ENCODE measurements at regions not wholly inside any gene's neighbourhood (a gene's known extent, or its start where the extent isn't known, plus 50 kb on each side); places are given as distances from the start of the nearest gene placed in this dataset.
A peak's percentile ranks its signal among the peaks of the same experiment; 100 is the strongest.

DNA sequence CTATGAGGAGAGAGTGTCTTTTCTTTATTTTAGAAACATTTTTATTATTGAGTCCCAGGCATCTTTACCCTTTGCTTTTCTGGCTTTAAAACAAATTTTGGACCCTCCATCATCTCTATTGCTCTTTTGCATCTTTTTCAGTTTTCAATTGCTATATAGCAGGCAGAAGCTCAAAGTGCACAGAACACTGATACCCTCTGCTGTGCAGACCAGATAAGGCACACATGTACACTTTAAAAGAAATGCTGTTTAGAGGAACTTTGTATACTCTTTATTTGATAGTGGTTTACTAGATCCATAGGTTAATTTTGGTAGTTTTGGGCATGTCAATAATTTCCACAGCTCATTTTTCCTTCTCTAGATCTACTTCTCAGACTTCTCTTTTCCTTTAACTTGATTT lies 324.2 kb downstream of the SH2D4B start:
- H3K9ac ChIP-seq (ENCODE audit: insufficient read depth, low read depth, low read length): no peak overlapping the region
- no peaks in the 10 kb centered on the region for H3K9me3 ChIP-seq (ENCODE audit: low read length)
- intact Hi-C loops (cut with micrococcal nuclease; ENCODE audit: unreplicated experiment): no loop called here
- in situ Hi-C loops (cut with HindIII; ENCODE audit: extremely low pct_ligation_motif_present, low pct_unique_long_range_greater_than_20kb): no loop called here
- H3K4me2 ChIP-seq (ENCODE audit: low read depth, low read length): no peak overlapping the region
- TF ChIP-seq, protein P1, sequence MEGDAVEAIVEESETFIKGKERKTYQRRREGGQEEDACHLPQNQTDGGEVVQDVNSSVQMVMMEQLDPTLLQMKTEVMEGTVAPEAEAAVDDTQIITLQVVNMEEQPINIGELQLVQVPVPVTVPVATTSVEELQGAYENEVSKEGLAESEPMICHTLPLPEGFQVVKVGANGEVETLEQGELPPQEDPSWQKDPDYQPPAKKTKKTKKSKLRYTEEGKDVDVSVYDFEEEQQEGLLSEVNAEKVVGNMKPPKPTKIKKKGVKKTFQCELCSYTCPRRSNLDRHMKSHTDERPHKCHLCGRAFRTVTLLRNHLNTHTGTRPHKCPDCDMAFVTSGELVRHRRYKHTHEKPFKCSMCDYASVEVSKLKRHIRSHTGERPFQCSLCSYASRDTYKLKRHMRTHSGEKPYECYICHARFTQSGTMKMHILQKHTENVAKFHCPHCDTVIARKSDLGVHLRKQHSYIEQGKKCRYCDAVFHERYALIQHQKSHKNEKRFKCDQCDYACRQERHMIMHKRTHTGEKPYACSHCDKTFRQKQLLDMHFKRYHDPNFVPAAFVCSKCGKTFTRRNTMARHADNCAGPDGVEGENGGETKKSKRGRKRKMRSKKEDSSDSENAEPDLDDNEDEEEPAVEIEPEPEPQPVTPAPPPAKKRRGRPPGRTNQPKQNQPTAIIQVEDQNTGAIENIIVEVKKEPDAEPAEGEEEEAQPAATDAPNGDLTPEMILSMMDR (CRISPR knock-in tag; IDR thresholded peaks at IDR 0.05): 0 out of 2 replicates have a peak, but pooled peaks have one; percentile 11
- TF ChIP-seq, protein P2, sequence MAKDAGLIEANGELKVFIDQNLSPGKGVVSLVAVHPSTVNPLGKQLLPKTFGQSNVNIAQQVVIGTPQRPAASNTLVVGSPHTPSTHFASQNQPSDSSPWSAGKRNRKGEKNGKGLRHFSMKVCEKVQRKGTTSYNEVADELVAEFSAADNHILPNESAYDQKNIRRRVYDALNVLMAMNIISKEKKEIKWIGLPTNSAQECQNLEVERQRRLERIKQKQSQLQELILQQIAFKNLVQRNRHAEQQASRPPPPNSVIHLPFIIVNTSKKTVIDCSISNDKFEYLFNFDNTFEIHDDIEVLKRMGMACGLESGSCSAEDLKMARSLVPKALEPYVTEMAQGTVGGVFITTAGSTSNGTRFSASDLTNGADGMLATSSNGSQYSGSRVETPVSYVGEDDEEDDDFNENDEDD (CRISPR knock-in tag; IDR thresholded peaks at IDR 0.05; ENCODE audit: borderline replicate concordance): no peak
- no peak for TF ChIP-seq ZNF383 (CRISPR knock-in tag; IDR thresholded peaks at IDR 0.05; ENCODE audit: borderline replicate concordance)
- H3K4me3 ChIP-seq (replicated peaks in 1 of 3; ENCODE audit: insufficient read depth in 1 of 3, low read depth in 2 of 3, low read length in 3 of 3): no peak overlapping the region
- DNase-seq (ENCODE audit: low spot score) (no peak), ATAC-seq (no peak; the same call in 2 of the 3 replicates), FAIRE-seq (no peak)
- CTCF ChIA-PET (ENCODE audit: low intra/inter-chr PET ratio, low total read pairs): no interaction called here
- no peaks in the 10 kb centered on the region for H3K36me3 ChIP-seq (replicated peaks in 1 of 2; ENCODE audit: control insufficient read depth in 1 of 2, insufficient read depth in 2 of 2, low read length in 2 of 2)
- BruUV-seq (replicated peaks): no TSS peak
- no peaks in the 10 kb centered on the region for H3K79me2 ChIP-seq (ENCODE audit: insufficient read depth, low read length)
- H4K20me1 ChIP-seq (ENCODE audit: insufficient read depth, low read length): no peaks in the 10 kb centered on the region
- H3K4me1 ChIP-seq (ENCODE audit: insufficient read depth, low read length): no peaks in the 10 kb centered on the region
- no peaks in the 10 kb centered on the region for H3K27me3 ChIP-seq (ENCODE audit: control insufficient read depth in 1 of 2, insufficient read depth in 2 of 2, low read length in 2 of 2)
- POLR2A ChIA-PET: no interaction called here
- H3K27ac ChIP-seq (ENCODE audit: extremely low read length, insufficient read depth, low read length): no peak overlapping the region
- no peak overlapping the region for H2AFZ ChIP-seq (ENCODE audit: low read length)

DNA sequence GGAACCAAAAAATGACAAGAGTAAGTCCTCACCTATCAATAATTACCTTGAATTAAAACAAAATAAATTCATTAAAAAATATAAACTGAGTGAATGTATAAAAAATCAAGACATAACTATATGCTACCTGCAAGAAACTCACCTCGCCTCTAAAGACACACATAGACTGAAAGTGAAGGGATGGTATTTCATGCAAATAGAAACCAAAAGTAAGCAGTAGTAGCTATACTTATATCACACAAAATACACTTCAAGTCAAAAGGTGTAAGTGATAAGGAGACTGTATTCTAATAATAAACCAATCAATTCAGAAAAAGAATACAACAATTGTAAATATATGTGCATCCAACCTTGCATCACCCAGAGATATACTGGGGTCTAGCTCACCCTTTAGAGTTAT lies 332.6 kb downstream of the SH2D4B start:
- BruUV-seq (replicated peaks): no TSS peak
- no peak overlapping the region for H3K27ac ChIP-seq (ENCODE audit: extremely low read length, insufficient read depth, low read length)
- DNase-seq (ENCODE audit: low spot score): no peak
- no peak overlapping the region for H2AFZ ChIP-seq (ENCODE audit: low read length)
- H3K4me2 ChIP-seq (ENCODE audit: low read depth, low read length): no peak overlapping the region
- ATAC-seq: no peak
- H3K27me3 ChIP-seq (ENCODE audit: control insufficient read depth in 1 of 2, insufficient read depth in 2 of 2, low read length in 2 of 2): no peaks in the 10 kb centered on the region
- FAIRE-seq: no peak
- CTCF ChIA-PET (ENCODE audit: low intra/inter-chr PET ratio, low total read pairs): no interaction called here
- in situ Hi-C loops (cut with HindIII; ENCODE audit: extremely low pct_ligation_motif_present, low pct_unique_long_range_greater_than_20kb): no loop called here
- WGBS (ENCODE audit: low lambda C conversion rate): 0% methylated on average over 1 of the region's 1 CpG
- H3K36me3 ChIP-seq (replicated peaks in 1 of 2; ENCODE audit: control insufficient read depth in 1 of 2, insufficient read depth in 2 of 2, low read length in 2 of 2): no peaks in the 10 kb centered on the region
- H3K4me3 ChIP-seq (replicated peaks in 1 of 3; ENCODE audit: insufficient read depth in 1 of 3, low read depth in 2 of 3, low read length in 3 of 3): no peak overlapping the region
- POLR2A ChIA-PET: no interaction called here
- no peaks in the 10 kb centered on the region for H3K79me2 ChIP-seq (ENCODE audit: insufficient read depth, low read length)
- H3K4me1 ChIP-seq (ENCODE audit: insufficient read depth, low read length): no peaks in the 10 kb centered on the region
- no peaks in the 10 kb centered on the region for H4K20me1 ChIP-seq (ENCODE audit: insufficient read depth, low read length)
- intact Hi-C loops (cut with micrococcal nuclease; ENCODE audit: unreplicated experiment): no loop called here
- H3K9me3 ChIP-seq (ENCODE audit: low read length): peaks cover 6% of the 10 kb centered on the region; the same call in 1 of the 2 replicates
- no peak overlapping the region for H3K9ac ChIP-seq (ENCODE audit: insufficient read depth, low read depth, low read length)
- TF ChIP-seq BRD4 (CRISPR knock-in tag; IDR thresholded peaks at IDR 0.05): no peak
- no peak for TF ChIP-seq JUN (CRISPR knock-in tag; IDR thresholded peaks at IDR 0.05)
- no peak for TF ChIP-seq RBAK (CRISPR knock-in tag; IDR thresholded peaks at IDR 0.05)
- no peak for TF ChIP-seq ZNF12 (CRISPR knock-in tag; IDR thresholded peaks at IDR 0.05)
- TF ChIP-seq KDM5B (CRISPR knock-in tag; IDR thresholded peaks at IDR 0.05; ENCODE audit: borderline replicate concordance): no peak
- no peak for TF ChIP-seq ZNF720 (CRISPR knock-in tag; IDR thresholded peaks at IDR 0.05)
- TF ChIP-seq MIER2 (CRISPR knock-in tag; IDR thresholded peaks at IDR 0.05): no peak
- TF ChIP-seq, protein P3, sequence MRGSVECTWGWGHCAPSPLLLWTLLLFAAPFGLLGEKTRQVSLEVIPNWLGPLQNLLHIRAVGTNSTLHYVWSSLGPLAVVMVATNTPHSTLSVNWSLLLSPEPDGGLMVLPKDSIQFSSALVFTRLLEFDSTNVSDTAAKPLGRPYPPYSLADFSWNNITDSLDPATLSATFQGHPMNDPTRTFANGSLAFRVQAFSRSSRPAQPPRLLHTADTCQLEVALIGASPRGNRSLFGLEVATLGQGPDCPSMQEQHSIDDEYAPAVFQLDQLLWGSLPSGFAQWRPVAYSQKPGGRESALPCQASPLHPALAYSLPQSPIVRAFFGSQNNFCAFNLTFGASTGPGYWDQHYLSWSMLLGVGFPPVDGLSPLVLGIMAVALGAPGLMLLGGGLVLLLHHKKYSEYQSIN (CRISPR knock-in tag; IDR thresholded peaks at IDR 0.05; ENCODE audit: borderline replicate concordance): no peak
- no peak for TF ChIP-seq NKX3-1 (CRISPR knock-in tag; IDR thresholded peaks at IDR 0.05)
- no peak for TF ChIP-seq NCOR1 (IDR thresholded peaks at IDR 0.05; ENCODE audit: borderline replicate concordance, low read length)
- TF ChIP-seq ZFP1 (CRISPR knock-in tag; IDR thresholded peaks at IDR 0.05): no peak
- TF ChIP-seq ZSCAN21 (CRISPR knock-in tag; IDR thresholded peaks at IDR 0.05; ENCODE audit: borderline replicate concordance): no peak
- TF ChIP-seq ZFP62 (CRISPR knock-in tag; IDR thresholded peaks at IDR 0.05): no peak

All from HepG2 (cell line).